Esophagus muscularis mucosa (tissue), 4 donors: ENCODE measurements at regions not wholly inside any gene's neighbourhood (a gene's known extent, or its start where the extent isn't known, plus 50 kb on each side); places are given as distances from the start of the nearest gene placed in this dataset.

ENCODE experiments used
- EP300 ChIP-seq: sonication (generic); formaldehyde crosslinking; IDR thresholded peaks from one replicate; pipeline ENCODE4 v1.6.1; 2017; ENCODE audit warnings: antibody characterized with exemption
- POLR2A ChIP-seq: fragments of 450-650 bp; IDR thresholded peaks from one replicate; pipeline ENCODE4 v1.6.1; 2017; ENCODE audit warnings: antibody characterized with exemption, moderate library complexity, mild to moderate bottlenecking, low read depth
- TF ChIP-seq, protein P1 (sequence below), 3 experiments: fragments of 200-600 bp in 2 of 3; fragments of 450-650 bp in 1 of 3; sonication (generic) in 2 of 3; IDR thresholded peaks; one replicate each; pipeline ENCODE4 v1.5.1; 2017 to 2019; ENCODE audit warnings: antibody characterized with exemption in 3 of 3, mild to moderate bottlenecking in 2 of 3, moderate library complexity in 1 of 3

- TF ChIP-seq POLR2A (no peak), EP300 (no peak)
- TF ChIP-seq, protein P1, sequence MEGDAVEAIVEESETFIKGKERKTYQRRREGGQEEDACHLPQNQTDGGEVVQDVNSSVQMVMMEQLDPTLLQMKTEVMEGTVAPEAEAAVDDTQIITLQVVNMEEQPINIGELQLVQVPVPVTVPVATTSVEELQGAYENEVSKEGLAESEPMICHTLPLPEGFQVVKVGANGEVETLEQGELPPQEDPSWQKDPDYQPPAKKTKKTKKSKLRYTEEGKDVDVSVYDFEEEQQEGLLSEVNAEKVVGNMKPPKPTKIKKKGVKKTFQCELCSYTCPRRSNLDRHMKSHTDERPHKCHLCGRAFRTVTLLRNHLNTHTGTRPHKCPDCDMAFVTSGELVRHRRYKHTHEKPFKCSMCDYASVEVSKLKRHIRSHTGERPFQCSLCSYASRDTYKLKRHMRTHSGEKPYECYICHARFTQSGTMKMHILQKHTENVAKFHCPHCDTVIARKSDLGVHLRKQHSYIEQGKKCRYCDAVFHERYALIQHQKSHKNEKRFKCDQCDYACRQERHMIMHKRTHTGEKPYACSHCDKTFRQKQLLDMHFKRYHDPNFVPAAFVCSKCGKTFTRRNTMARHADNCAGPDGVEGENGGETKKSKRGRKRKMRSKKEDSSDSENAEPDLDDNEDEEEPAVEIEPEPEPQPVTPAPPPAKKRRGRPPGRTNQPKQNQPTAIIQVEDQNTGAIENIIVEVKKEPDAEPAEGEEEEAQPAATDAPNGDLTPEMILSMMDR (IDR thresholded peaks at IDR 0.05) = no peak
Measured at GRCh38 chr15:39327005-39327730, 253.7 kb upstream of the THBS1 start.
